GM21619 (cell line): ENCODE measurements at regions not wholly inside any gene's neighbourhood (a gene's known extent, or its start where the extent isn't known, plus 50 kb on each side); places are given as distances from the start of the nearest gene placed in this dataset.
A peak's percentile ranks its signal among the peaks of the same experiment; 100 is the strongest.

ENCODE experiments used
- ATAC-seq: cut with Tn5 transposase; IDR thresholded peaks from one replicate; pipeline ENCODE4 v1.9.1; 2021; ENCODE audit not compliant: unreplicated experiment

GRCh38 chr10:104574838-104575237 lies 66.3 kb upstream of the SORCS3 start:
- no peak for ATAC-seq

- ATAC-seq: no peak
Measured at GRCh38 chr10:104576611-104577010, 64.5 kb upstream of the SORCS3 start.

- no peak for ATAC-seq
Measured at GRCh38 chr10:104577163-104577562, 63.9 kb upstream of the SORCS3 start.

- no peak for ATAC-seq
Measured at GRCh38 chr10:104577861-104578521, 63.1 kb upstream of the SORCS3 start.

GRCh38 chr10:104578671-104579070 lies 62.4 kb upstream of the SORCS3 start:
- no peak for ATAC-seq

- ATAC-seq: no peak
Measured at GRCh38 chr10:104579136-104579535, 62.0 kb upstream of the SORCS3 start.

GRCh38 chr10:104580321-104580720 lies 60.8 kb upstream of the SORCS3 start:
- no peak for ATAC-seq

GRCh38 chr10:104580774-104581675 lies 60.1 kb upstream of the SORCS3 start:
- ATAC-seq: peak; percentile 88

GRCh38 chr10:104581884-104582601 lies 59.0 kb upstream of the SORCS3 start:
- ATAC-seq: no peak

- no peak for ATAC-seq
Measured at GRCh38 chr10:104582602-104582951, 58.5 kb upstream of the SORCS3 start.

GRCh38 chr10:104582966-104583365 lies 58.1 kb upstream of the SORCS3 start:
- no peak for ATAC-seq

- no peak for ATAC-seq
Measured at GRCh38 chr10:104584541-104584940, 56.5 kb upstream of the SORCS3 start.

- ATAC-seq: no peak
Measured at GRCh38 chr10:104587751-104588150, 53.3 kb upstream of the SORCS3 start.

GRCh38 chr10:104589431-104589830 lies 51.7 kb upstream of the SORCS3 start:
- ATAC-seq: no peak

- ATAC-seq: no peak
Measured at GRCh38 chr10:104589871-104590270, 51.2 kb upstream of the SORCS3 start.
